ENCODE measurements at regions not wholly inside any gene's neighbourhood (a gene's known extent, or its start where the extent isn't known, plus 50 kb on each side); places are given as distances from the start of the nearest gene placed in this dataset.
A peak's percentile ranks its signal among the peaks of the same experiment; 100 is the strongest.

DNA sequence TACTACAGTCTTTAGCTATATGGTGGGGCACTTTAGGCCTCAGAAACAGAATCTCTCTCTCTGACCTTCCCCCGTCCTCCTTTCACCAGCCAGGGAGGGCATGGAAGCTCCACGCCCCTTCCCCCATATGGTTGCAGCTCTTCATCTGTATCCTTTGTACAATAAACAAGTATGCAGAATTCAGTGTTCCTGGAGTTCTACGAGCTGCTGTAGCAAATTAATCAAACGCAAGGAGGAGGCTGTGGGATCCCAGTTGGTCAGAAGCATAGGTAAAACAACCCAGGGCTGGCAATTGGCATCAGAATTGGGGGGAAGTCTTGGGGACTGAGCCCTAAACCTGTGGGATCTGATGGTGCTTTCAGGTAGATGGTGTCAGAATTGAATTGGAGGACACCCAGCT, 163.7 kb upstream of the NLRP1 start:
- Histone ChIP-seq H3K4me3 (no peak overlapping the region), H3K27ac (no peak overlapping the region), H3K36me3 (no peaks in the 10 kb centered on the region), H3K27me3 (no peaks in the 10 kb centered on the region), H3K4me1 (no peaks in the 10 kb centered on the region), H3K9me3 (no peaks in the 10 kb centered on the region)
- ATAC-seq (no peak), DNase-seq (no peak)
- TF ChIP-seq, protein P1, sequence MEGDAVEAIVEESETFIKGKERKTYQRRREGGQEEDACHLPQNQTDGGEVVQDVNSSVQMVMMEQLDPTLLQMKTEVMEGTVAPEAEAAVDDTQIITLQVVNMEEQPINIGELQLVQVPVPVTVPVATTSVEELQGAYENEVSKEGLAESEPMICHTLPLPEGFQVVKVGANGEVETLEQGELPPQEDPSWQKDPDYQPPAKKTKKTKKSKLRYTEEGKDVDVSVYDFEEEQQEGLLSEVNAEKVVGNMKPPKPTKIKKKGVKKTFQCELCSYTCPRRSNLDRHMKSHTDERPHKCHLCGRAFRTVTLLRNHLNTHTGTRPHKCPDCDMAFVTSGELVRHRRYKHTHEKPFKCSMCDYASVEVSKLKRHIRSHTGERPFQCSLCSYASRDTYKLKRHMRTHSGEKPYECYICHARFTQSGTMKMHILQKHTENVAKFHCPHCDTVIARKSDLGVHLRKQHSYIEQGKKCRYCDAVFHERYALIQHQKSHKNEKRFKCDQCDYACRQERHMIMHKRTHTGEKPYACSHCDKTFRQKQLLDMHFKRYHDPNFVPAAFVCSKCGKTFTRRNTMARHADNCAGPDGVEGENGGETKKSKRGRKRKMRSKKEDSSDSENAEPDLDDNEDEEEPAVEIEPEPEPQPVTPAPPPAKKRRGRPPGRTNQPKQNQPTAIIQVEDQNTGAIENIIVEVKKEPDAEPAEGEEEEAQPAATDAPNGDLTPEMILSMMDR (IDR thresholded peaks at IDR 0.05) = no peak
- intact Hi-C loops (cut with DNase I) = no loop called here

DNA sequence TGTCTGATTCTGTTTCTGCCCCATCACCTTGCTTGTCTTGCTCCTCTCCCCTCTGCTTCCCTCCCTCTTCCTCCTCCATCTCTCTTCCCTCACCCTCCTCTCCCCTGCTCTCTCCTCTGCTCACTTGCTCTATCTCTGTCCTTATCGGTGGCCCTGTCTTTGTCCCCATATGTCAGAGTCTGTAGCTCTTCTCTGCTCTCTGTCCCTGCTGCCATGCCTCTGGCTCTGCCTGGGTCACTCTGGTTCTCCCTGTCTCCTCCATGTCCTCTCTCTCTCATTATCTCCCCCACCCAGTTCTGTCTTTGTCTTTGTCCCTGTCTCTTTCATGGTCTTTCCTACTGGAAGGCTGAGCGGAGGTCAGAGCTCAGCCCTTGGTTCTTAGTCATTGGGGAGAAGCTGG, 169.1 kb upstream of the NLRP1 start:
- Histone ChIP-seq H3K4me3 (no peak overlapping the region), H3K4me1 (no peaks in the 10 kb centered on the region), H3K9me3 (no peaks in the 10 kb centered on the region), H3K36me3 (no peaks in the 10 kb centered on the region), H3K27ac (no peak overlapping the region), H3K27me3 (peaks cover 8% of the 10 kb centered on the region)
- DNase-seq (no peak), ATAC-seq (no peak)
- TF ChIP-seq, protein P1 (IDR thresholded peaks at IDR 0.05) = no peak
- intact Hi-C loops (cut with DNase I) = no loop called here

DNA sequence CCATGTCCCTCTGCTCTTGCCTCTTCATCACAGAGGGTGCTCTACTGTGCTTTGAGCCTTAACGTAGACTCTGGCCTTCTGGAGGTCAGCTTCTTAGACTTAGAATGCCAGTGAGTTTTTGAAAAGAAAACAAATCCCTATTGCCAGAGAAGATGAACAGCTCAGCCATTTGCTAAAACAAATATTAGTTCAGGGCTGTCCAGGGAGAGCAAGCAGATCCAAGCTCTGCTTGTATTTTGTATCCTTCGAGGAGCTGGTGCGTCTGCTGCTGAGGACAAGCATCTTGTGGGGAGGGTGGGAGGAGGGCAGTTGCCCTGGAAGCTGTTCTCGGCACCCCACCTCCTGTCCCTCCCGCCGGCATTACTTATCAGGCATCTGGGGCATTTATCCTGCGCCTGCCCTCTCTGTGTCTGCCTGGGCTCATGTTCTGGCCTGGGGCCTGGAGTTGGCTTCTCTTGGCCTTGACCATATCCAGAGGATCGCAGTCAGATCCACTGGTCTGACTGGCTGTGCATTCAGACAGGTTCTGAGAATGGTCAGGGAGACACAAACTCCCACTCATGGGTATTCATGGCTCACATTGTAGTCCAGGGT, 173.1 kb upstream of the NLRP1 start:
- H3K4me3 ChIP-seq = no peak overlapping the region
- no peaks in the 10 kb centered on the region for H3K9me3 ChIP-seq
- no peaks in the 10 kb centered on the region for H3K36me3 ChIP-seq
- H3K27ac ChIP-seq = no peak overlapping the region
- intact Hi-C loops (cut with DNase I) = no loop called here
- H3K4me1 ChIP-seq = no peaks in the 10 kb centered on the region
- TF ChIP-seq, protein P1 (IDR thresholded peaks at IDR 0.05) = no peak
- DNase-seq = no peak
- no peak for ATAC-seq
- H3K27me3 ChIP-seq = peaks cover 11% of the 10 kb centered on the region

DNA sequence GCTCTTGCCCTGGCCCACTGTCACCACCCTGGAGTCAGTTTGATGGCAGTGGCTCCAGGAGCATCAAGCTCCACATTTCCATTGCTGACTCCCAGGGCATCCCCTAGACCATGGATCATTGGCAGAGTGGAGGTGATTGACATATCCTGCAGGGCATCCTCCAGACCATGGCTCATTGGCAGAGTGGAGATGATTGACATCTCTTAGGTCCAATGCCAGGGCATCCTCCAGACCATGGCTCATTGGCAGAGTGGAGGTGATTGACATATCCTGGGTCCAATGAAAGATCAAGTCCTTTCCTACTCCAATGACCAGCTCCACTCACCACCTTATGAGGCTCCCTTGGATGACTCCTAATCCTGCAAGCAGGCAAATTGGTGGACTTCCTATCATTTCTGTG, 174.3 kb upstream of the NLRP1 start:
- ATAC-seq = peak; percentile 36

DNA sequence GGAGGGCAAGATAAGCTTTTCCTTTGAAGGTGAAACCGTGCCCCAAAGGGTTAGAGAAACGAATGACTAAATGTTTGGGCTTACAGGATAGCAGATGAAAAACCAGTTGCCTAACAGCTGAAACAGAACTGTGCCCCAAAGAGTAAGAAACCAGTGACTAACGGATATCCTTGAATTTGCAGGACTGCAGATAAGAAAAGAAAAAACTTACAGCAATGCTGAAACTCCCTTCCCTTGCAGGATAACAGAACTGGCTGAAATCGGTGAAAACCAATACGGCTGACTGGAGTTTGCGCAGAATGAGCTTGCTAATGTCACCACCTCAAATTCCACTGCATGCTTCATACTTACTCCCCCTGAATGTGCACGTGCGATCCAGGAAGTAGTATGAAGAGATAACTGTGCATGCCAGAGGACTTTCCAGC, 175.2 kb upstream of the NLRP1 start:
- H3K27me3 ChIP-seq = peaks cover 20% of the 10 kb centered on the region
- H3K4me3 ChIP-seq = no peak overlapping the region
- DNase-seq (no peak), ATAC-seq (no peak)
- no peak overlapping the region for H3K27ac ChIP-seq
- intact Hi-C loops (cut with DNase I) = no loop called here
- H3K36me3 ChIP-seq = no peaks in the 10 kb centered on the region
- TF ChIP-seq, protein P1 (IDR thresholded peaks at IDR 0.05) = no peak
- H3K4me1 ChIP-seq = no peaks in the 10 kb centered on the region
- no peaks in the 10 kb centered on the region for H3K9me3 ChIP-seq

More for the DNA sequence above, 174.3 kb upstream of the NLRP1 start:
- H3K9me3 ChIP-seq = no peaks in the 10 kb centered on the region
- intact Hi-C loops (cut with DNase I) = no loop called here
- peaks cover 20% of the 10 kb centered on the region for H3K27me3 ChIP-seq
- no peak for DNase-seq
- TF ChIP-seq, protein P1 (IDR thresholded peaks at IDR 0.05) = no peak
- H3K36me3 ChIP-seq = no peaks in the 10 kb centered on the region
- H3K4me1 ChIP-seq = no peaks in the 10 kb centered on the region
- H3K4me3 ChIP-seq = no peak overlapping the region
- no peak overlapping the region for H3K27ac ChIP-seq

DNA sequence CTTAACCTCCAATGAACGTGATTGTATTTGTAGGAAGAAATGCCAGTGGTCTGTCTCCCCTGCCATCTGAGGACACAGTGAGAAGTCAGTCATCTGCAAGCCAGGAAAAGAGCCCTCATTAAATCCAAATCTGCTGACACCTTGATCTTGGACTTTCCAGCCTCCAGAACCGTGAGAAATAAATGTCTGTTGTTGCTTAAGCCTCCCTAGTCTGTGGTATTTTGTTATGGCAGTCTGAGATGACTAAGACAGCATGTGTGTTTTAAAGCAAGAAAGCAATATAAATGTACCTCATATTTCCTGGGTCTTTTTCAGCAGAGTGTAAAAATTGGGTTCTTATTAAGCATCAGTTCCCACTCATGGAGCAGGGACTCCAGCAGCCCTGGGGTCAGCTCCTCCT, 177.9 kb upstream of the NLRP1 start:
- Histone ChIP-seq H3K4me1 (no peaks in the 10 kb centered on the region), H3K4me3 (no peak overlapping the region), H3K36me3 (no peaks in the 10 kb centered on the region), H3K9me3 (no peaks in the 10 kb centered on the region), H3K27me3 (peaks cover 17% of the 10 kb centered on the region), H3K27ac (no peak overlapping the region)
- no peak for ATAC-seq
- TF ChIP-seq, protein P1 (IDR thresholded peaks at IDR 0.05) = no peak
- no peak for DNase-seq
- intact Hi-C loops (cut with DNase I) = no loop called here
